Endothelial cell of umbilical vein (primary cell): ENCODE measurements at regions not wholly inside any gene's neighbourhood (a gene's known extent, or its start where the extent isn't known, plus 50 kb on each side); places are given as distances from the start of the nearest gene placed in this dataset.

Experiments used
- BruUV-seq: library from RNA; stranded (reverse); fragments of 400-500 nt; replicated peaks from 2 replicates; lab custom pipeline; 2021; lab: Mats Ljungman, UMichigan
- CTCF ChIA-PET: fragments of 300-600, 350-600 bp; sonication (Branson Sonifier 250); formaldehyde crosslinking; loops from one replicate; lab custom pipeline; 2021; ENCODE audit warnings: antibody characterized with exemption, inconsistent platforms; lab: Charles Lee
- POLR2A ChIA-PET: fragments of 300-600, 350-600 bp; sonication (Branson Sonifier 250); formaldehyde crosslinking; loops from one replicate; lab custom pipeline; 2021; ENCODE audit warnings: antibody characterized with exemption, inconsistent platforms; lab: Charles Lee
- DNase-seq: peaks from one replicate; pipeline ENCODE4 v3.0.0-alpha.2; 2011; ENCODE audit warnings: low read depth, low spot score
- FAIRE-seq: peaks from 2 replicates; lab custom pipeline; 2011; peaks lifted over from hg19 to GRCh38; lab: Jason Lieb, UNC
- H2AFZ ChIP-seq: 2 replicates; pipeline ENCODE4 v1.6.0; 2012; ENCODE audit warnings: low read depth, low read length, control low read depth, inconsistent platforms
- H3K27ac ChIP-seq: 2 replicates; pipeline ENCODE4 v1.5.1; 2011; ENCODE audit warnings: low read depth, mild to moderate bottlenecking, control low read depth, low read length, moderate library complexity; ENCODE audit not compliant: insufficient read depth
- H3K27me3 ChIP-seq, 2 experiments: 2 replicates each; pipeline versions ENCODE4 v1.6.0 to v1.6.1; 2011; ENCODE audit warnings: low read length in 2 of 2, mixed read lengths in 1 of 2; ENCODE audit not compliant: control insufficient read depth in 2 of 2, insufficient read depth in 2 of 2
- H3K36me3 ChIP-seq, 2 experiments: 2 replicates in 1 of 2; 3 replicates in 1 of 2; pipeline ENCODE4 v1.5.1; 2011; ENCODE audit warnings: low read length in 2 of 2, mild to moderate bottlenecking in 1 of 2, moderate library complexity in 1 of 2; ENCODE audit not compliant: control insufficient read depth in 2 of 2, insufficient read depth in 2 of 2; ENCODE audit errors: extremely low read depth in 1 of 2
- H3K4me1 ChIP-seq: 3 replicates; pipeline ENCODE4 v1.5.1; 2011; ENCODE audit warnings: mild to moderate bottlenecking, low read length; ENCODE audit not compliant: control insufficient read depth, insufficient read depth; ENCODE audit errors: extremely low read depth
- H3K4me2 ChIP-seq: 2 replicates; pipeline ENCODE4 v1.6.1; 2011; ENCODE audit warnings: low read length, control low read depth, mixed read lengths; ENCODE audit not compliant: insufficient read depth
- H3K4me3 ChIP-seq, 3 experiments: fragments of 200-600 bp in 1 of 3; sonication (generic), shearing (Covaris generic) in 1 of 3; replicated peaks in 1 of 3; 2 replicates each; pipeline ENCODE4 v1.5.1; 2011 to 2016; ENCODE audit warnings: control low read depth in 3 of 3, low read length in 3 of 3, mild to moderate bottlenecking in 2 of 3, inconsistent platforms in 1 of 3, low read depth in 1 of 3, moderate library complexity in 1 of 3; ENCODE audit not compliant: insufficient read depth in 1 of 3
- H3K79me2 ChIP-seq: 2 replicates; pipeline ENCODE4 v1.6.0; 2012; ENCODE audit warnings: low read length, inconsistent platforms; ENCODE audit not compliant: control insufficient read depth, insufficient read depth
- H3K9ac ChIP-seq: replicated peaks from 2 replicates; pipeline ENCODE3; 2011; ENCODE audit warnings: low read length, control low read depth; ENCODE audit not compliant: insufficient read depth; ENCODE audit errors: extremely low read depth
- H3K9me1 ChIP-seq: replicated peaks from 3 replicates; pipeline ENCODE4 v1.6.0; 2011; ENCODE audit warnings: mild to moderate bottlenecking, low read length; ENCODE audit not compliant: control insufficient read depth, insufficient read depth; ENCODE audit errors: extremely low read depth
- H3K9me3 ChIP-seq: replicated peaks from 2 replicates; pipeline ENCODE4 v1.5.1; 2012; ENCODE audit warnings: low read length, inconsistent platforms; ENCODE audit not compliant: control insufficient read depth, insufficient read depth
- H4K20me1 ChIP-seq: replicated peaks from 2 replicates; pipeline ENCODE3; 2011; ENCODE audit warnings: mild to moderate bottlenecking, low read length; ENCODE audit not compliant: control insufficient read depth, insufficient read depth; ENCODE audit errors: extremely low read depth
- CTCF ChIP-seq, 2 donors: IDR thresholded peaks; 1 replicate in 1 of 2; 2 replicates in 1 of 2; pipeline ENCODE4 v1.5.1; 2011; ENCODE audit warnings: low read length in 2 of 2, mild to moderate bottlenecking in 2 of 2, moderate library complexity in 2 of 2, control low read depth in 1 of 2, inconsistent platforms in 1 of 2, low read depth in 1 of 2; ENCODE audit not compliant: insufficient read depth in 1 of 2; ENCODE audit errors: extremely low read depth in 1 of 2
- EZH2 ChIP-seq: IDR thresholded peaks from 2 replicates; pipeline ENCODE4 v1.6.1; 2012; ENCODE audit warnings: borderline replicate concordance, low read depth, mild to moderate bottlenecking, moderate library complexity, low read length, inconsistent platforms; ENCODE audit not compliant: severe bottlenecking
- FOS ChIP-seq: IDR thresholded peaks from 2 replicates; pipeline ENCODE4 v1.6.1; 2011; ENCODE audit warnings: mild to moderate bottlenecking, low read length, moderate library complexity, borderline replicate concordance; ENCODE audit not compliant: insufficient read depth
- GATA2 ChIP-seq: IDR thresholded peaks from 2 replicates; pipeline ENCODE4 v1.7.0; 2011; ENCODE audit warnings: low read depth, mild to moderate bottlenecking, moderate library complexity, mixed read lengths, low read length; ENCODE audit not compliant: insufficient read length, insufficient read depth
- JUN ChIP-seq: IDR thresholded peaks from 2 replicates; pipeline ENCODE4 v1.6.1; 2011; ENCODE audit warnings: borderline replicate concordance, low read depth; ENCODE audit not compliant: insufficient read length, insufficient read depth
- MYC ChIP-seq: IDR thresholded peaks from one replicate; pipeline ENCODE4 v1.6.1; 2011; ENCODE audit warnings: mild to moderate bottlenecking, low read depth, low read length
- POLR2A ChIP-seq: IDR thresholded peaks from 2 replicates; pipeline ENCODE4 v1.6.1; 2012; ENCODE audit warnings: low read depth, mild to moderate bottlenecking, control low read depth, low read length
- POLR2AphosphoS5 ChIP-seq: IDR thresholded peaks from 2 replicates; pipeline ENCODE4 v1.6.1; 2012; ENCODE audit warnings: low read depth, mild to moderate bottlenecking, control low read depth, low read length, moderate library complexity; ENCODE audit not compliant: insufficient read depth
- dilution Hi-C: fragments of 300-500 bp; cut with MboI; formaldehyde crosslinking; loops from one replicate; pipeline ENCODE4 v1.15.0; 2019; ENCODE audit warnings: low sequenced_read_pairs; ENCODE audit not compliant: extremely low pct_ligation_motif_present
- intact Hi-C: fragments of 100-400 bp; cut with micrococcal nuclease; formaldehyde crosslinking; loops from one replicate; pipeline ENCODE4 v1.10.0; 2022
- TF ChIP-seq, protein P1 (sequence below): IDR thresholded peaks from 2 replicates; pipeline ENCODE4 v1.6.1; 2011; ENCODE audit not compliant: insufficient read depth, insufficient read length

GRCh38 chr3:104631254-104631653, 735.5 kb upstream of the ALCAM start:
- Histone ChIP-seq H4K20me1 (no peaks in the 10 kb centered on the region), H3K9ac (no peak overlapping the region), H3K79me2 (no peaks in the 10 kb centered on the region), H3K9me1 (no peaks in the 10 kb centered on the region), H2AFZ (no peak overlapping the region), H3K27ac (no peak overlapping the region), H3K4me1 (peaks cover 14% of the 10 kb centered on the region), H3K9me3 (no peaks in the 10 kb centered on the region), H3K36me3 (no peaks in the 10 kb centered on the region), H3K4me3 (no peak overlapping the region), H3K4me2 (no peak overlapping the region), H3K27me3 (no peaks in the 10 kb centered on the region)
- CTCF ChIA-PET = interaction anchor here (1.6 kb wide), 1 partner anchor 16 kb away, joined by 3 read pairs; no protein-coding TSS in a partner anchor
- POLR2A ChIA-PET = no interaction called here
- DNase-seq (no peak), FAIRE-seq (no peak)
- intact Hi-C loops (no loop called here), dilution Hi-C loops (no loop called here)
- no TSS peak for BruUV-seq
- TF ChIP-seq EZH2 = no peak
- TF ChIP-seq FOS = no peak
- no peak for TF ChIP-seq JUN
- TF ChIP-seq, protein P1, sequence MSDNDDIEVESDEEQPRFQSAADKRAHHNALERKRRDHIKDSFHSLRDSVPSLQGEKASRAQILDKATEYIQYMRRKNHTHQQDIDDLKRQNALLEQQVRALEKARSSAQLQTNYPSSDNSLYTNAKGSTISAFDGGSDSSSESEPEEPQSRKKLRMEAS = no peak
- no peak for TF ChIP-seq POLR2AphosphoS5
- no peak for TF ChIP-seq CTCF (IDR thresholded peaks at IDR 0.05; ENCODE audit: extremely low read depth in 1 of 2, insufficient read depth in 1 of 2, low read depth in 1 of 2, low read length in 2 of 2)
- TF ChIP-seq GATA2 = no peak
- TF ChIP-seq MYC = no peak
- no peak for TF ChIP-seq POLR2A
